ENCODE measurements at regions not wholly inside any gene's neighbourhood (a gene's known extent, or its start where the extent isn't known, plus 50 kb on each side); places are given as distances from the start of the nearest gene placed in this dataset.
A peak's percentile ranks its signal among the peaks of the same experiment; 100 is the strongest.

DNA sequence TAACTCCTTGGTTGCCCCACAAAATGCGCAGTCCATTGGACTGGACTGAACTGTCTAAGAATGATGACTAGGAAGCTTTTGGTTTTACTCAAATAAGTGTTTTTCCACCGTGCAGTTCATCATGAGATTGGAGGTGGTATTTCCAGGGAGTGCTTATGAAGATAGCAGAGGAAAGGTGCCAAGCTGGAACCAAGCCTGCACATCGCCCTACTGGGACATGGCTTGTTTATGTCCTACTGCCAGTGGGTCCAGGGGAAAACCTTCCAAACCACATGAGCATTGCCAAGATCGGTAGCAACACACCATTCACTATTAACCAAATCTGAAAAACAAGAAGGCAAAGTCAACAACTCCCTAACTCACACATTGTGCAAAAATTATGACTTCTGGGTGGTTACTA, 54.7 kb upstream of the DSCAM start:
- DNase-seq: no peak

DNA sequence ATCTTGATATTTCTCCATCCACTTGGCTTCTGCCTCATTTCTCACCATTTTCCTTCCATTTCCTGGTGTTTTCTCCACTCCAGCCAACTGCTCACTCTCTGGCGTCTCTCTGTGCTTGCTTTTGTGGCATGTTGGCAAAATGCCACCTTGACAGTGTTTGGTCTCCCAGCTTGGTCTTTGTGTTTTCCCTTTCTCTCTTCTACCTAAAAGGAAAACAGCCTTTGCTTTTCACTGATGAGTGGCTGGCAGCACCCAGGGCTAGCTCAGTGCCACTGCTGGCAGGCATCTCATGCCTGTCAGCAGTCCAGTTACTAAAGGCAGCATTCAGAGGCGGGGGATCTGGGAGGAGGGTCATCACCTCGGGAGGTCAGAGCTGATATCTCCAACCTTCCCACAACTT, 55.3 kb upstream of the DSCAM start:
- DNase-seq: peak; percentile 1

DNA sequence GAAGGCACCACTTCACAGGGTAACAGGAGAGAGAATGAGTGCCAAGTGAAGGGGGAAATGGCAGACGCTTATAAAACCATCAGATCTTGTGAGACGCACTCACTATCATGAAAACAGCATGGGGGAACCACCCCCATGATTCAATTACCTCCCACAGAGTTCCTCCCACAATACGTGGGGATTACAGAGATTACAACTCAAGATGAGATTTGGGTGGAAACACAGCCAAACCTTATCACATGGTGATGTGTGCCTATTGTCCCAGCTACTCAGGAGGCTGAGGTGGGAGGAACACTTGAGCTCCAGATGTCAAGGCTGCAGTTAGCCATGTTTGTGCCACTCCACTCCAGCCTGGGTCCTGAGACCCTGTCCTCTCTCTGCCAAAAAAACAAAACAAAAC, 56.0 kb upstream of the DSCAM start:
- no peak for DNase-seq

DNA sequence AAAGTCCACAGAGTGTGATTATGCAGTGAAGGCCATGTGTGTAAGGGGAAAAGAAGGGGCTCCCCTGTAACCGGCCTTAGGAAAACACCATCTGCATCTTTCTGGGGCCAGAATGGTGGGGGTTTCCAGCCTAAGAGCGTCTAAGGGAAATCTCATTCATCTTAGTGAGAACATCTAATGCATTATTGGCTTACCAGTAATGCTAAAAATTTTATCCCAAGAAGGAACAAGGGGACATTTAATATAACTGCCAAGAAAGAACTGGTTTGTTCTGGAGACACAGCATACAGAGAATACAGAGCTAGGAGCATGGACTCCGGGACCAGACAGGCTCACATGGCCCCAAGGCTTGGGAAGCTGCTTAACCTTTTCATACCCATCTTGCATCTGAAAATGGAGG, 58.3 kb upstream of the DSCAM start:
- DNase-seq: no peak

DNA sequence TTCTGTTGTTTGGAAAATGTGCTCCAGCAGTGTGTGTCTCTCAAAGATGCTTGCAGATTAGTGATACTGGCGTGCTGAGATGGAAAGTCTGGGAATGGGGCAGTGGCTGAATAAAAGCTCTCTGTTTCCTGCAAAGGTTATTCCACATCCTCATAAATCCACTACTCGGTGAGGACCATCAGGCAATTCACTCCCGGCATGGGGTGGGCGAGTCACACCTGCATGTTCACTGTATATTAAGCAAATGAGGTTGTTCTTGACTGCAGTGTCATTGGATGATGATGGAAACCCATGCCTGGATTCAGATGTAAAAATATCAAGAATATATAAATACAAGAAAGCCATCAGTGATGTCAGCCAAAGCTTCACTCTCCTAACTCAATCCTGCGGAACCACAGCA, 65.4 kb upstream of the DSCAM start:
- DNase-seq: no peak

DNA sequence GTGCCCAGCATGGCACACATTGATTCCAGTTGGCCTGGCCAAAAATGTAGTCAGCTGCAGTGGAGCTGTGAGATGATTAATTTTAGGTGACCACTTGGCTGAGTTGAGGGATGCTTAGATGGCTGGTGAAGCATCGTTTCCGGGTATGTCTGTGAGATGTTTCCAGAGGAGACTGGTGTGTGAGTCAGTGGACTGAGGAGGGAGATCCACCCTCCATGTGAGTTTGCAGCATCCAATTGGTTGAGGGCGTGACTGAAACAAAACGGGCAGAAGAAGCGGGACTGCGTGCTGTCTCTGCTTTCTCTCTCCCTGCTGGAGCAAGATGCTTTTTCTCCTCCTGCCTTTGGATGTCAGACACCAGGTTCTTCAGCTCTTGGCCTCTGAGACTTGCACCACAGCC, 68.2 kb upstream of the DSCAM start:
- no peak for DNase-seq

DNA sequence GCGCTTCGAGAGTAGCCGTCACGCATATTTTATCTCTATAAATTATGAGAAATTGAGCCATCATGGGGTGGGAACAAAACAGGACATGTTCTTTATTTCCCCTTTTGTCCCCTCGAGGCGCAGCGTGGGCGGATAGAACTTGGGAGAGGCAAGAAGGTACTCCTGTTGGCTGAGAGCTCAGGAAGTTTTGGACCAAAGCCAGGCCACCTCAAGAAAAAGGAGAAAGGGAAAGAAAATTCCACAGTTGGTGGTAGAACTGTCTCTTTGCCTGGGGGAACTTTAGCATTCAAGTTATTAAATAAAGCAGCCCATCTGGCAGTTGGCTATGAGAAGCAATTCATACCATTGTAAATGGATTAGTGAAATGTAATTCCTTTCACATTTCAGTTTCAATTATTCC, 76.4 kb upstream of the DSCAM start:
- no peak for DNase-seq

DNA sequence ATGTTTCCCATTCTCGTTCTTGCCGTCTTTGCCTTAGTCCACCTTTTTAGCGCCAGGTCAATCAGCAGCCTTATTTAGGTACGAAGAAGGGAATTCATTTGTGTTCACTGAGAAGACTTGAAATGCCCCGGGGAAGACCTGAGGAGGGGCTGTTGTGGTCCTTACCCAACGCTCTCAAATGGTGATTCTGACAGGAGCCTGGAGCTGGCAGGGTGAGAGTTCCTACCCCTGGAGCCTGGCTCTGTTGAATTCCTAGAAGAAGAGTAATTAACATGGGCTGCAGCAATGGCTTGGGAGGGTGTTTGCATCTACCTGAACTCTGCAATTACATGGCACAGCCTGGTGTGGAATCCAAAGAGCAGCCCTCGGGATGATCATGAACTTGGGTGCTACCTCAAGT, 76.9 kb upstream of the DSCAM start:
- no peak for DNase-seq

DNA sequence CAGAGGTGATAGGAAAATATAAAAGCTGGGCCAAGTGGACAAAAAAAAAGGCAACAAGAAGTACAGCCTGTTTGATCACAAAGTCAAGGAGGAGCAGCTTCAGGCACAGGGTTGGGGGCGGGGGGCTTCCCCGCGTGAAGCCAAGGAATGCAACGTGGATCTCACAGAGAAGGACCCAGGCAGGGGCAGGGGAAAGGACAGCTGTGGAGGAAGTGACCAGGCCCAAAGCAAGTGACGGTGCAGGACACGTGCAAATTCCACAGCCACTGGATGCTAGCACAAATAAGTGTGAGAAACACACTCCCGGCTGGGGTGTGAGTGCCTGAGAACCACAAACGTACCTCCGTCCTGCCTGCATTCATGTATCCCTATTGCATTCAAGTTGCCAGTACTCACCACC, 77.7 kb upstream of the DSCAM start:
- DNase-seq: no peak

DNA sequence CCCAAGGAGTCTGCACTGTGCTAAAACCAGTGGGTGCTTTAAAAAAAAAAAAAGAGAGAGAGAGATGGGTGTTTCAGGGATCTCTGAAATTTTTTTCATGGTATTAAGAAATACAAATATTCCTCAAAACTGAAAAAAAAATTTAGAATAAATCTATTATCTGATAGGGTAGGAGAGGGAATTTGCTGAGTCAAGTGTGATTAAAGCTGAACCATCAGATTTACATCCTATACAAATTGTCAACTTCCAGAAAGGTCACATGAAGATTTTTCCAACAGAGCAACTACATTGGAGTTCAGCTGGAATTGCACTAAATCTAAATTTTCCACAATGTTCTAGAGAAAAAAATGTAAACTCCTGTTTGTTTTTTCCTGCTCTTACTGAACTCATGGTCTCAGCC, 79.3 kb upstream of the DSCAM start:
- no peak for DNase-seq

DNA sequence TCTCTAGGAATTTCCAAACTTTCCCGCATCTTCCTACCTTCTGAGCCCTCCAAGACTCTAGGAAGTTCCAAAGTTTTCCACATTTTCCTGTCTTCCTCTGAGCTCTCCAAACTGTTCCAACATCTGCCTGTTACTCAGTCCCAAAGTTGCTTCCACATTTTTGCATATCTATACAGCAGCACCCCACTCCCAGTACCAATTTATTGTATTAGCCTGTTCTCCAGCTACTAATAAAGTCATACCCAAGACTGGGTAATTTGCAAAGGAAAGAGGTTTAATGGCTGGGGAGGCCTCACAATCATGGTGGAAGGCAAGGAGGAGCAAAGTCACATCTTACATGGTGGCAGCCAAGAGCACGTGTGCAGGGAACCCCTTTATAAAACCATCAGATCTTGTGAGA, 82.9 kb upstream of the DSCAM start:
- no peak for DNase-seq

DNA sequence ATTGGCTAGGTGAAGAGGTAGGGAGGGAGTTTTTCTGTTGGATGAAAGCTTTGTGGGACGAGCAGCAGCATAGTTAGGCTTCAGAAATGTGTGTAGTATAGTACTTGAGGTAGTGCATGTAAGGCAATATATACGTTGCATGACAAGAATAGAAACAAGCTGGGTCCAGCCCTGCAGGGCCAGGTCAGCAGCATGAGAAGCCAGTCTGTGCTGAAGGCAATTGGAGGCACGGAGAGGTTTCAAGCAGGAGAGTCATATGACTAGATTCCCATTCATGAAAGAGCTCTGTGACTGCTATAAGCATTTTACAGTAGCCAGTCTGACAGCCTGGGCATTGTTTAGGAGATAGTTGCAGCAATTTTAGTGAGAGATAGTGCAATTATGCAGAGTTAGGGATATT, 84.2 kb upstream of the DSCAM start:
- no peak for DNase-seq

DNA sequence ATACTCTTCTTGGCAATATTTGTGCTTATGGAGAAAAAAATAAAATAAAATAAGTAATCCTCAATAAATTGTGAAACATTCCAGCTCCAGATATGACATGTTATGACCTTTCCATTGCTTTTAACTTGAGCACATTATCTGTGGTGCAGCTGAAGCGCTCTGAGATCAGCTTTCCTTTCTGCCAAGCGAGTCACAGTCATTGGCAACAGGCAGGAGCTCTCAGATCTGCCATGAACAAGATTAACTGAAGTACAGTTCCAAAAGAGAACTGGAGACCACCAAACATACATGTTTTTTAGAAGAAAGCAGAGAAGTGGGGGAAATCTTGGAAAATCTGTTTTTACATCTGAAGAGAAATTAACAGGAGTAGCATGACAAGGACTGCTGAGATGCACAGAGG, 89.2 kb upstream of the DSCAM start:
- DNase-seq: no peak

DNA sequence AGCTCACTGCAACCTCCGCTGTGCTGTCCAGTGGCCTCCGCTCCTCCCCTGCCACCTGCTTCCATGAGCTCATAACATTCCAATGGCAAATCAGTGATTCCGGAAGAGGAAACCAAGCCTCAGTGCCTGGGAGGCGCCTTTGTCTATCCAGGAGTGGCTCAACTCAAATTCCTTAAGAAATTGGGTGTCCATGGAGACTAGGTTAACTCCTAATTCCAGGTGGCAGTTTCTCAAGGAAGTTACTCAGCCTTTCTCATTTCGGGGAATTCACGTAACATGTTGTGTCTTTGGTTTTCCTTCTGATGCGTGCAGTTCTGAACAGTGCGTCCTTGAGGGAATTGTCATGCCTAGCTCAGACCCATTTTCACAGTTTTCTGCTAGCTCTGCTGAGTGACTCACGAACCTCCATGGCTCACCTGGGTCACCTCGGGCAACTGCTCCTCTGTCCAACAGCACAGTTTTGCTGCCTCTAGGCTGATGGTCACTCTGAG, 89.9 kb upstream of the DSCAM start:
- no peak for DNase-seq

DNA sequence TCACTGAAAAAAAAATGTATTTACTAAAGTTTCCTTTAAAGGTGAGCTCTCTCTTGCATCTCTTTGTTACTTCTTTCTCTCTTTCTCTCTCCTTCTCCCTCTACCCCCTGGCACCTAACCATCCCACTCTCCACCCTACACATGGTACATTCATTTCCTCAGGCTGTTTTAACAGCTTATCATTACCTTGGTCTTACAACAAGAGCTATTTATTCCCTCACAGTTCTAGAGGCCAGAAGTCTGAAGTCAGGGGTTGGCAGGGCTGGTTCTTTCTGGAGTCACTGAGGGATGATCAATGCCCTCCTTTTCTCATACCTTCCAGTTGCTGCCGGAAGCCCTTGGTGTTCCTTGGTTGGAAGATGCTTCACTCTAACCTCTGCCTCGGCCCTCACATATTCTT, 91.1 kb upstream of the DSCAM start:
- no peak for DNase-seq

DNA sequence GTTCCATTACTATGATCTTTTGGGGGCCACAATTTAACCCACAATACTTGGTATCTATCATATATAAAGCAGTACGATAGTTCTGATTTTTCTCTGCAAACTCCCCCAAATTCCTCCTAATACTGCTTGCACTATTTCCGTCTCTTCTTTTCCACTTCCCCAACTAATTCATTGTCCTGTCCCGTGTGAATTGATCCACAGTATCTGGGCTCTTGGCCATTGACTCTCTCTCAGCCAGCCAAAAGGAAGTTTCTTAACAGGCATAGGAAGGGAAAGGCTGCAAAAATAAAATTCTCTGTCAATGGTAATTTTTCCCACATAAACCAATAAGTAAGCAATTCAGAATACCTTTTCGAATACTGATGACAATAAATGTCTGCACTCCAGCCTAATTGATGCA, 91.7 kb upstream of the DSCAM start:
- DNase-seq: no peak

DNA sequence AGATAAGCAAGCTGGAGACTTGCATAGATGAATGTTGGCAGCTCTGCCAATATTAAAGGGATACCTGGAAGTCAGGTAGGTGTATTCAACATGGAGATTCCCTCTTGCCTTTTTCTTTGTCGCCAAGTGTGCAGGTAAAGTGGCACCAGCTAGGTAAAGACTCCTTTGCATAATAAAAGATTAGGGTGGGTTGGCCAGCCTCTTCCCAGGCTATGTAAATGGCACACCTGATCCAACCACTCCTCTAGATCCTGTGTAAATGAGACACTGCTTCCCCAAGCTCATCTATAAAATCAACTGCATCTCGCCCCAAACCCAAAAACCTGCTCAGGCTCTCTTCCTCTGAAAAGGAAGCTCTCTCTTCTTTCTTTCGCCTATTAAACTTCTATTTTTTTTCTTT, 100.8 kb upstream of the DSCAM start:
- no peak for DNase-seq

DNA sequence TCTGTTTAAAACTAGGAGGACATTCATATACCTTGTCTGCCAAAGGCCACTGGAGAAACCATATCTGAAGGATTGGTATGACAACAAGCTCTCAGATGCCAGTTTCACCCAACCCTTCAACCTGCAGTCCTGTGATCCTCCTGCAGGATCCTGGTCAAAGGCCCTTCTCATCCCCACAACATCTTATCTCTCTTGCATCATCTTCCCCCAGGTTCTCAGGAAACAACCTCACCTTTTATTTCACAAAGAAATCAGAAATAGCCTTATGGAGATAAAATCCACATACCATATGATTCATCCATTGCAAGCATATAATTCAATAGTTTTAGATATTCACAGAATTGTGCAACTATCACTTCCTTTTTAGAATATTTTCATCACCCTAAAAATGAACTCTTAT, 104.0 kb upstream of the DSCAM start:
- no peak for DNase-seq

DNA sequence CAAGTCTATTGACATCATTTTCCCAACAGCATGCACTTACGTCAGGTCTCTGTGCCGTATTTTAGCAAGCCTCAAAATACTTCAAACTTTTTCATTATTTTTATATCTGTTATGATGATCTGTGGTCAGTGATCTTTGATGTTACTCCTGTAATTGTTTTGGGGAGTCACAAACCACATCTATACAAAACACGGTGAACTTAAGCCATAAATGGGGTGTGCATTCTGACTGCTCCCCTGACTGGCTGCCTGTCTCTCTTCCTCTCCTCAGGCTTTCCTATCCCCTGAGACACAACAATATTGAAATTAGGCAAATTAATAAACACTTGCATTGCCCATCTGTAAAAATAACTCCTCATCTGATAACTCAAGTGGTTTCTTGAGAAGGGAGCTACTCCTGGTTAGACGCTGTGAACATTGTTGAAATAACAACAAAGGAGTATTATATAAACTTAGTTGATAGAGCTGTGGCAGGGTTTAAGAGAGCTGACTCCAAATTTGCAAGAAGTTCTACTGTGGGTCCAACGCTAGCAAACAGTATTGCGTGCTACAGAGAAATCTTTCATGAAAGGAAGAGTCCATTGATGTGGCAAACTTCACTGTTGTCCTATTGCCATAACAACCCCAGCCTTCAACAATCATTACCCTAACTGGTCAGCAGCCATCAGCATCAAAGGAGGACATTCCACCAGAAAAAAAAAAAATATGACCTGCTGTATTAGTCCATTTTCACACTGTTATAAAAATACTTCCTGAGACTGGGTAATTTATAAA, 105.8 kb upstream of the DSCAM start:
- DNase-seq: no peak

DNA sequence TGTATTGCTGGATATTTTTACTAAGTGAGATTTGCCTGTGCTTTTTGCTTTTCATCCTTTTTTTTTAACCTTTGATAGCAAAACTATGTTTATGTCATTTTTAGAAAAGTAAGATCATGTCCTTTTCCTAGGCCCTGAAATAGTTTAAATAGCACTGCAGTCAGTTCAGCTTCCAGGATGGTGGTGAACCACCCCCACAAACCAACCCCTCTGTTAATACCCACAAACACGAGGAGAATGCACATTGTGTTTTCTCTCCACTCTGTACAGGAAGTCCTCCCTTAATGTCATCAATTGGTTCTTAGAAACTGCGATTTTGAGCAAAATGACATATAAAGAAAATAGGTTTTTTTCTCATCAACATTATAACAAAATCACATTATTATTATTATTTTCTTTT, 117.7 kb upstream of the DSCAM start:
- DNase-seq: peak; percentile 70

DNA sequence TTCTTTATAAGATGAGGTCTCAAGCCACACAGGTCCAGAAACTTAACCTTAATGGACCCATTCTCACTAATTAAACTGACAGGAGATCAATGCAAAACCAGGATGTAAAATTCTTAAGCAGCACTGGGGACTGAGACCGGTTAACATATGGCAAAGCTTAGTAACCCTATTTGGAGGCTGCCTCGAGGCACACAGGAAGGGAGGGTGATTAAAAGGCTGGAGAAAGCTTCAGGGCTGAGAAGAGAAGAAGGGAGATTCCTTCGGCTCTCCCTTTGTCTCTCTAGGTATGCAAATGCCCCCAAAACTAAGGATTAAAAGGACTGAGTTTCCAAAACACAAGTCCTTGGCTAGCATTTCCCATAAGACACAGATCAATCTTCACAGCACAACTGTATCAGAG, 120.8 kb upstream of the DSCAM start:
- no peak for DNase-seq

DNA sequence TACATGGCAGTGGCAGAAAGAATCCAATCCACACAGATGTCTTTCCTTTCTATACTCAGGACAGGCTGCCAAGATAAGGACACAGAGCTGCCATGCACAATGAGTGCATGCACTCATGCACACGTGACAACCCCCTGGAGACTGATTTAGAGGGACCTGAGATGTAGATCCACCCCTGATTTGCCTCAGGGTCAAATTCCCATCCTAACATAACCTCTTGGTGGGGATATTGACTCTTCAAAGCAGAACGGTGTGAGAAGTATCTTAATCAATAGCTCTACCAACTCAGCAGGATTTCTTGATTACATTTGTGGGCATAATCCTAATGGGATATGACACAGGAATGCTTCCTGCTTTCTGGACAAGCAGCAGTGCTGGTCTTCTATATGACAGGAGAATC, 125.2 kb upstream of the DSCAM start:
- DNase-seq: no peak

DNA sequence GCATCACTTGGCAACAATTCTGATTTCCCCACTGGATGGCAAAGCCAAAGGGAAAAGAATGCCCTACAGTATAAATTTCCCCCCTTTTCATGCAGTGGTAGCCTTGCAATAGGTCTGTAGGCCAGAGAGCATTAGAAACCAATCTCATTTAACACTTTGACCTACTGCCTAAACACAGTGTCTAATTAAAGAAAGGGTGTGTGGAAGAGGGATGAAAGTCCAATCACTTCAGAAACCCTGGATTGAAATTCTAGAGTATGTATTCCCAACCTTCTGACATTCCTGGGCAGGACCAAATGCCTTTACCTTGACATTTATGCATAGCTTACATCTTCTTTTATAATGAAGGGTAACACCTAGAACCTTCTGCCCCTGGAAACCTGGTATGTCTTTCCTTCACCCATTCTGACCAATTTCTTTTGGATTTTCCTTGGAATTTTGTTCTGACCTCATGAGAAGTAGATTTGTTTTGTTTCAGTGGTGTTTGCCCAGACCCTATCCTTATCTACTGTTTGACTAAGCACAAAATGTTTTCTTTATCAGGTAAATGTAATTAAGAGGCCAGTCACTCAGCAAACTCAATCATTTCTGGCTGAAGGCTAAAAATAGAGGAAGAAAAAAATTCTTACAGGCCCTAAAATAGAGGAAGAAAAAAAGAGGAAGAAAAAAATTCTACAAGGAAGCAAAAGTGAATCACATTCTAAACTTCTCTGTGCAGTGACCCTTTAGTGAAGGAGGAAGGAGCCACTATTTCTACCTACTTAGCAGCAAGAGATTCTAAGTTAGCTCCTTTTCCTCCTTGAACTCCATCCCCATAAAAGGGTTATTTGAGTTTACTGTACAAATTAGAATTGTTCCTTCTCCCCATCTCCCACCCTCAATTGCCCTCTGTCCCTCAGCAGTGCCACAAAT, 129.5 kb upstream of the DSCAM start:
- no peak for DNase-seq

DNA sequence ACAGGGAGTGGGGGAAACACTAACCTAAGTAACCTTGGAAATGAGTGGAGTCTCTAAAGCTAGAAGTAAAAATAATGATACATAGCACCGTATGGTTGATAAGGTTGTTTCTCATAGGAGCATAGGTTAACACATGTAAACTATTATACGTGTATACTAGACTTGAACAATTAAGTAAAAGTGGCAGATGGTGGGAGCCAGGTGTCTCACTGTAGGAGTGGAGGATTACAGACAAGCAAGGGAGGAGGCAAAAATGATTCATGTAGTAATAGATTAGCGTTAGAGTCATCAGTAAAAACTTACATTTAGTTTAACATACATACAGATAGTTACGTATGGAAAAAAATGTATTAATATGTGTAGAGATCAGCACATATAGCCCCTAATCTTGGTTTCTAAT, 138.4 kb upstream of the DSCAM start:
- DNase-seq: no peak

All from fibroblast of skin of right biceps (primary cell).